D721Med (cell line): ENCODE measurements at regions not wholly inside any gene's neighbourhood (a gene's known extent, or its start where the extent isn't known, plus 50 kb on each side); places are given as distances from the start of the nearest gene placed in this dataset.

ENCODE experiments used
- DNase-seq: peaks from one replicate; pipeline ENCODE4 v3.0.0; 2011; ENCODE audit warnings: low spot score; ENCODE audit not compliant: insufficient read length
- FAIRE-seq: peaks from 2 replicates; lab custom pipeline; 2011; peaks lifted over from hg19 to GRCh38; lab: Jason Lieb, UNC
- TF ChIP-seq, protein P1 (sequence below): IDR thresholded peaks from 2 replicates; pipeline ENCODE4 v1.5.1; 2012; ENCODE audit warnings: mild to moderate bottlenecking, control low read depth; ENCODE audit not compliant: insufficient read depth; ENCODE audit errors: missing control alignments

DNA sequence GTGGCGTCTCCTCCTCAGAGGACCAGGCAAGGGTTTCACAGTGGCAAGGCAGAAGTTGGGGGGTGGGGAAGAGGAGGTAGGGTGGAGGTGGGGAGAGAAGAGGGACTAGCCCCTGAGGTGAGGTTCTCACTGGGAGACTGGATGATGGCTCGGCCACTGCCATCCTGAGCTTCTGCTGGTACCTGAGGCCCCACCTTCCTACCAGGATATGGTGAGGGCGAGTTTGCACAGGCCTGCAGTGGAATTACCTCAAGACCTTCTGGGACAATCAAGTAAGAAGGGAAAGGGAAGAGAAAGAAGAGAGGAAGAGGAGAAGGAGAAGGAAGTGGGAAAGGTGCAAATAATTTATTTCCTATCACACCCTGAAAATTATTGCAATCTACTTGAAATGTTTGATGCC lies 111.8 kb upstream of the GDF10 start:
- TF ChIP-seq, protein P1, sequence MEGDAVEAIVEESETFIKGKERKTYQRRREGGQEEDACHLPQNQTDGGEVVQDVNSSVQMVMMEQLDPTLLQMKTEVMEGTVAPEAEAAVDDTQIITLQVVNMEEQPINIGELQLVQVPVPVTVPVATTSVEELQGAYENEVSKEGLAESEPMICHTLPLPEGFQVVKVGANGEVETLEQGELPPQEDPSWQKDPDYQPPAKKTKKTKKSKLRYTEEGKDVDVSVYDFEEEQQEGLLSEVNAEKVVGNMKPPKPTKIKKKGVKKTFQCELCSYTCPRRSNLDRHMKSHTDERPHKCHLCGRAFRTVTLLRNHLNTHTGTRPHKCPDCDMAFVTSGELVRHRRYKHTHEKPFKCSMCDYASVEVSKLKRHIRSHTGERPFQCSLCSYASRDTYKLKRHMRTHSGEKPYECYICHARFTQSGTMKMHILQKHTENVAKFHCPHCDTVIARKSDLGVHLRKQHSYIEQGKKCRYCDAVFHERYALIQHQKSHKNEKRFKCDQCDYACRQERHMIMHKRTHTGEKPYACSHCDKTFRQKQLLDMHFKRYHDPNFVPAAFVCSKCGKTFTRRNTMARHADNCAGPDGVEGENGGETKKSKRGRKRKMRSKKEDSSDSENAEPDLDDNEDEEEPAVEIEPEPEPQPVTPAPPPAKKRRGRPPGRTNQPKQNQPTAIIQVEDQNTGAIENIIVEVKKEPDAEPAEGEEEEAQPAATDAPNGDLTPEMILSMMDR = no peak
- FAIRE-seq (no peak), DNase-seq (no peak)

DNA sequence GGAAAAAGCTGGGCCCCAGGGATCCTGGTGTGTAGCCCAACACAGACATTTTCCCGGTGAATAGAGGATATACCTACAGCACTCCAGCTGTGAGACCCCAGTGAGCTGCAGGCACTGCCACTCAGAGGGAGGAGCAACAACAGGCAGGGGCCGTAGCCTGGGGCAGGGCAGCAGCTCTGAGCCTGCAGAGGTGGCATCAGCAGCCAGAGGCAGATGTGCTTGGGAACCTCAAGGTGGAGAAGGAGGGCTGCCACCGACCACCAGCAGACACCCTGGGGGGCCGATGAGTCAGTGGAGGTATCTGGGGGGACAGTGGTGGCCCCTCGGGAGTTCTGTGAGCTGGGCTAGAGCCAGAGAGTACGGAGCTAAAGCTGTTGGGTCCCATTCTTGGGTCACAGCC lies 110.2 kb upstream of the GDF10 start:
- DNase-seq = no peak
- no peak for FAIRE-seq
- TF ChIP-seq, protein P1 = no peak

DNA sequence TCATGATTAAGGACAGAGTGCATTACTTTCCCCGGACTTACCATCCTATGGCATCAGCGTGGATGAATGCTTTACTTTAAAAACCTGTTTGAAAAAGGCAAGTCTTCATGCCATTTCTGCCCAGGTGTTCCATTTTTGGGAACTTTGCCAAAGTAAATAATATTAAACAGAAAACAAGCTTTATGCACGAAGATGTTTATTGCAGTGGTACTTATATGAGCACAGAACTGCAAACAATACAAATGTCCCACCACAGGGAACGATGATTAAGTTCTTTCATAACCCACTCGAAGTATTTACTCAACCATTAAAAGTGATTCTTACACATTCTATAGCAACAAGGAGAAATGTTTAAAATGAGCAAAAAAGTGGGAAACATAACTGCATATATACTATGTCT lies 109.7 kb upstream of the GDF10 start:
- TF ChIP-seq, protein P1 = no peak
- FAIRE-seq (no peak), DNase-seq (no peak)

DNA sequence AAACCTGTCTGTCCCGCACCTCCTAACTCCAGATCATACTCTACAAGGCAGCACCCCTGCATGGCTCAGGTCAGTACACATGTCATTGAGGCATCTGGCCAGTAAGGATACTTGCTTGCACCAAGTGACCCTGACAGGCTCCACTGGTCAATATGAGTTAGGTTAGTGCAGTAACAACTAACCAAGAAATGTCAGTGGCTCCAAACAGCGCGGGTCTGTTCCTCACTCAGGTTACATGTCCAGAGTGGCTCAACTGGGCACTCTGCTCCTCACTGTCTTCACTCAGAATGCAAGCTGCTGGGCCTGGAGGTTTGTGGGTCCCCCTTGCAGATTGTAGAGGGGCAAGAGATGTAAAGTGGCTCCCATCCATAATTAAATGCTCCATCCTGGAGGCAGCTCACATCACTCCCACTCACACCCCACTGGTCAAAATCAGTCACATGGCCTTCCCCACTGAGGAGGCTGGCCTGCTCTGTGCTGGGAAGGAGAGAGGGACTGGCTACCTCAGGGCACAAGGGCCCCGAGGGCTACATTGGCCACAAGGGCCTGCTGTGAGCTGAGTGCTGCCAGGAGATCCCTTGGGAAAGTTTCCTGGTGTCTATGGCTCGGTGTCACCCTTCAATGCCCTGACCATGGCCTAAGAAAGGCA lies 109.1 kb upstream of the GDF10 start:
- DNase-seq = no peak
- FAIRE-seq = no peak
- TF ChIP-seq, protein P1 = no peak

DNA sequence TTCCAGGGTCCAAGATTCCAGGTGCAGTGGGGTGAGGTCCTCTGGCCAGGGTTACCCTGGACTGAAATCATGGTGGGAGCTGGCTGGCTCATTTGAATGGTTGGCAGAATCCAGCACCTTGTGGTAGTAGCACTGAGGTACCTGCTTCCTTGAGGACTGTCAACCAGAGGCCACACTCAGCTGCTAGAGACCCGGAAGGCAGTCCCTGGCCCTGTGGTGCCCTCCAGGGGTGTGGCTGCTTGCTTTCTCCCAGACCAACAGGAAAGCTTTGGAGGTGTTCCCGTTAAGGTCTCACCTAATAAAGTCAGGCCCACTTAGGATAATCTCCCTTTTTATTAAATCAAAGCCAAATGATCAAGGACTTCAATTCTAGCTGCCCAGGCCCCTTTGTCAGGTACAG lies 107.7 kb upstream of the GDF10 start:
- no peak for FAIRE-seq
- DNase-seq = no peak
- TF ChIP-seq, protein P1 = no peak

DNA sequence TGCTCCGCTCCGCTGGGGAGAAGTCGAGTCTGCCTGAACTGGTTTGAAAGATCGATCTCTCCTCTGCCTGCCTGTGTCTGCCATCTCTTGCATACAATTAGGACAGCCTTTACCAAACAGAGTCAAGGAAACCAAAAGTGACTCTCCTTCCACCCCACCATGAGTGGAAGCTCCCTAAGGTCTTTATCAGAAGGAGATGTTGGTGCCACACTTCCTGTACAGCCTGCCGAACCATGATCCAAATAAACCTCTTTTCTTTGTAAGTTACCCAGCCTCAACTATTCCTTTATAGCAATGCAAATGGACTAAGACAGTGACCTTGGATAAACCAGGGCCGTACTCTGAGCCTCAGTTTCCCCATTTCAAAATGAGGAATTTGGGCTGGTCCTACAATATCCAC lies 106.3 kb upstream of the GDF10 start:
- FAIRE-seq (no peak), DNase-seq (no peak)
- TF ChIP-seq, protein P1 = no peak

DNA sequence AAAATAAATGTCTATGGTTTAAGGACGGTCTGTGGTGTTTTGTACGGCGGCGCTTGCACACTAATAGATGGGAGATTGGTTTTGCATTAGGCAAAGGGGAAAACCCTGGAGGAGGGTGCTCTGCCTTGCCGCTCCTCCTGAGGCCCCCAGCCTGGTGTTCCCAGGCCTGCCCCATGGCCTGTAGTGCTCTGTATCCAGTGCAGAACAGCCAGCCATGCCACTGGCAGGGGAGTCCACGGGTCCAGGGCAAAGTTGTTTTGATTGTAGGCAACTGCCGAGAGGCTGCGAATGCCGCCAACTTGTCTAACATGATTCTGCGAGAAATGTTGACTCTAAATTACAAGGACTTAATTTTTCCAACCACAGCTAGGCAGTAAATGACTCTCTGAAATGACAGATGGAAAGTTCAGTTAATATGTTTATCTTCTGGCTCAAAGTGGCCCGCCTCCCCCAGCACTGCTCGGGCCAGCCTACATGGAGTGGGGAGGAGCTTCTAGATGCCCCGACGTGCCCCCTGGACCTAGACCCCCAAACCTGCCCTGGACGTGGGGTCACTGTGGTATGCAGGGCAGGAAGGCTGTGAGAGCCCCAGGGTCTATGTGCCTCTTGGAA lies 104.6 kb upstream of the GDF10 start:
- DNase-seq = no peak
- FAIRE-seq = no peak
- TF ChIP-seq, protein P1 = no peak
